ENCODE measurements at regions not wholly inside any gene's neighbourhood (a gene's known extent, or its start where the extent isn't known, plus 50 kb on each side); places are given as distances from the start of the nearest gene placed in this dataset.
"Not testable (repeated sequence)": the region's sequence is repeated elsewhere in the genome, so short reads cannot be mapped to it uniquely, and the experiment has no call there.

- Histone ChIP-seq H3K4me3 (no peak overlapping the region), H3K36me3 (no peaks in the 10 kb centered on the region), H3K9me3 (no peaks in the 10 kb centered on the region), H3K27ac (no peak overlapping the region), H3K27me3 (replicated peaks; ENCODE audit: insufficient read depth) (no peaks in the 10 kb centered on the region), H3K4me1 (replicated peaks) (no peaks in the 10 kb centered on the region)
- intact Hi-C loops (cut with DNase I), result no loop called here
- WGBS, result 86% methylated on average over 5 of the region's 5 CpGs
- TF ChIP-seq, protein P1, sequence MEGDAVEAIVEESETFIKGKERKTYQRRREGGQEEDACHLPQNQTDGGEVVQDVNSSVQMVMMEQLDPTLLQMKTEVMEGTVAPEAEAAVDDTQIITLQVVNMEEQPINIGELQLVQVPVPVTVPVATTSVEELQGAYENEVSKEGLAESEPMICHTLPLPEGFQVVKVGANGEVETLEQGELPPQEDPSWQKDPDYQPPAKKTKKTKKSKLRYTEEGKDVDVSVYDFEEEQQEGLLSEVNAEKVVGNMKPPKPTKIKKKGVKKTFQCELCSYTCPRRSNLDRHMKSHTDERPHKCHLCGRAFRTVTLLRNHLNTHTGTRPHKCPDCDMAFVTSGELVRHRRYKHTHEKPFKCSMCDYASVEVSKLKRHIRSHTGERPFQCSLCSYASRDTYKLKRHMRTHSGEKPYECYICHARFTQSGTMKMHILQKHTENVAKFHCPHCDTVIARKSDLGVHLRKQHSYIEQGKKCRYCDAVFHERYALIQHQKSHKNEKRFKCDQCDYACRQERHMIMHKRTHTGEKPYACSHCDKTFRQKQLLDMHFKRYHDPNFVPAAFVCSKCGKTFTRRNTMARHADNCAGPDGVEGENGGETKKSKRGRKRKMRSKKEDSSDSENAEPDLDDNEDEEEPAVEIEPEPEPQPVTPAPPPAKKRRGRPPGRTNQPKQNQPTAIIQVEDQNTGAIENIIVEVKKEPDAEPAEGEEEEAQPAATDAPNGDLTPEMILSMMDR (IDR thresholded peaks at IDR 0.05), result no peak
- no peak for TF ChIP-seq POLR2A (IDR thresholded peaks at IDR 0.05)
- no peak for TF ChIP-seq POLR2AphosphoS5 (IDR thresholded peaks at IDR 0.05)
- DNase-seq (ENCODE audit: low spot score), result no peak
Measured at GRCh38 chr2:185393091-185393490, 345.5 kb upstream of the FSIP2 start.

DNA sequence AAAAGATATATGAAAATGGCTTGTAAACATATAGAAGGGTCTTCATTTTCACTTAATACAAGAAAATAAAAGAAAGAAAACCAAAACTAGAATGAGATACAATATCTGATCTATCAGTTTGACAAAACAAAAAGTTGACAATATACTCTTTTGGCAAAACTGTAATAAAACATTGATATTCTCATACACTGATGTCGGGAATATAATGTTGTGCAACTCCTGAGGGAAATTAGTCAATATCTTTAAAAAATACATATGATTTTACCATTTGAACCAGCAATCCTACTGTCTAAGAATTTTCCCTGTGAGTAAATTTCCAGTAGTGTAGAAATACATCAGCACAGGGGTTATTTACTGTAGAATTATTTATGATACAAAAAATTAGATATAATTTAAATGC is 336.1 kb upstream of the FSIP2 start:
- no peaks in the 10 kb centered on the region for H3K36me3 ChIP-seq
- H3K27ac ChIP-seq, result no peak overlapping the region
- H3K27me3 ChIP-seq (replicated peaks; ENCODE audit: insufficient read depth), result no peaks in the 10 kb centered on the region
- no peak for DNase-seq (ENCODE audit: low spot score)
- intact Hi-C loops (cut with DNase I), result no loop called here
- H3K9me3 ChIP-seq, result no peaks in the 10 kb centered on the region
- TF ChIP-seq, protein P1 (IDR thresholded peaks at IDR 0.05), result no peak
- TF ChIP-seq POLR2AphosphoS5 (IDR thresholded peaks at IDR 0.05), result no peak
- TF ChIP-seq POLR2A (IDR thresholded peaks at IDR 0.05), result no peak
- 86% methylated on average over 1 of the region's 1 CpG for WGBS
- no peaks in the 10 kb centered on the region for H3K4me1 ChIP-seq (replicated peaks)
- H3K4me3 ChIP-seq, result no peak overlapping the region

- Histone ChIP-seq H3K27me3 (replicated peaks; ENCODE audit: insufficient read depth) (no peaks in the 10 kb centered on the region), H3K36me3 (no peaks in the 10 kb centered on the region), H3K9me3 (no peaks in the 10 kb centered on the region), H3K4me3 (no peak overlapping the region), H3K4me1 (replicated peaks) (no peaks in the 10 kb centered on the region), H3K27ac (no peak overlapping the region)
- DNase-seq (ENCODE audit: low spot score), result no peak
- TF ChIP-seq POLR2AphosphoS5 (IDR thresholded peaks at IDR 0.05) (no peak), POLR2A (IDR thresholded peaks at IDR 0.05) (no peak)
- TF ChIP-seq, protein P1 (IDR thresholded peaks at IDR 0.05), result peak in 1 of 4 experiments; percentile 24
- intact Hi-C loops (cut with DNase I), result no loop called here
- WGBS, result 8% methylated on average over 2 of the region's 2 CpGs
Measured at GRCh38 chr2:185404578-185404977, 334.0 kb upstream of the FSIP2 start.

DNA sequence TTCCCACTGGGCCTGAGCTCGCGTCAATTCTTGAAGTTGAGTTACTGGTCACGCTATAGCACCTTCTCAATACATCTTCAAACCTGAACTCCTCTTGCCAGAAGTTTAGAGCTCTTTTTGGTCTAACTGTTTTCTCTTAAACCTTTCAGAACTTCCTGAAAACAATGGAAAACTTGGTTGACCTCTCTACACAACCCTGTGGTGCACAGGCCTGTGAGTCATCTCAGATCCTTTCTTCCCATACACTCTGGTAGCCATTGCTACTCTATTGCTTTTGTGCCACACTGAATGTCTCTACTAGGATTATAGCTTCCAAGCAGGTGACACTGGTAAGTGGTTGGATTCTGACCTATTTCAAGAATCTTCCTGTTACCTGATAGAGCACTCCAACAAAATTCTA is 321.5 kb upstream of the FSIP2 start:
- intact Hi-C loops (cut with DNase I), result no loop called here
- Histone ChIP-seq H3K27me3 (replicated peaks; ENCODE audit: insufficient read depth) (no peaks in the 10 kb centered on the region), H3K36me3 (no peaks in the 10 kb centered on the region), H3K4me1 (replicated peaks) (no peaks in the 10 kb centered on the region), H3K4me3 (no peak overlapping the region), H3K9me3 (no peaks in the 10 kb centered on the region), H3K27ac (no peak overlapping the region)
- WGBS, result 97% methylated on average over 3 of the region's 3 CpGs
- TF ChIP-seq POLR2AphosphoS5 (IDR thresholded peaks at IDR 0.05), result no peak
- TF ChIP-seq, protein P1 (IDR thresholded peaks at IDR 0.05), result no peak
- no peak for TF ChIP-seq POLR2A (IDR thresholded peaks at IDR 0.05)
- DNase-seq (ENCODE audit: low spot score), result no peak

DNA sequence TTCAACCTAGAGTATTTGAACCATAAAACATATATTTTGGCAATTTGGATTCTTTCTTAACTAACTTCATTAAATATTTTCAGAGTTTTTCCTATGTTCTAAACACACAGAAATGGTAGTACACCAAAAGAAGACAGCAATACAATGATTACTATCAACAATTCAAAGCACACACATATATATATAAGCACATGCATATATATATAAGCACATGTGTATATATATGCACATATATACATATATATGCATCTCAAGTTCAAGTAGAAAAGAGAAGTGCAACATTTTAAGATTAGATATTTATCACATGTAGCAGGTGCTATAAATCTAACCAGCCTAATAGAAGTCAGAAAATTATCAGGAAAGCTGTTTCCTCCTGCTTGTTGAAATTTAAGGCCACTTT is 320.9 kb upstream of the FSIP2 start:
- Histone ChIP-seq H3K4me3 (no peak overlapping the region), H3K9me3 (no peaks in the 10 kb centered on the region), H3K27me3 (replicated peaks; ENCODE audit: insufficient read depth) (no peaks in the 10 kb centered on the region), H3K4me1 (replicated peaks) (no peaks in the 10 kb centered on the region), H3K36me3 (no peaks in the 10 kb centered on the region), H3K27ac (no peak overlapping the region)
- DNase-seq (ENCODE audit: low spot score), result no peak
- intact Hi-C loops (cut with DNase I), result no loop called here
- no peak for TF ChIP-seq POLR2A (IDR thresholded peaks at IDR 0.05)
- TF ChIP-seq POLR2AphosphoS5 (IDR thresholded peaks at IDR 0.05), result no peak

DNA sequence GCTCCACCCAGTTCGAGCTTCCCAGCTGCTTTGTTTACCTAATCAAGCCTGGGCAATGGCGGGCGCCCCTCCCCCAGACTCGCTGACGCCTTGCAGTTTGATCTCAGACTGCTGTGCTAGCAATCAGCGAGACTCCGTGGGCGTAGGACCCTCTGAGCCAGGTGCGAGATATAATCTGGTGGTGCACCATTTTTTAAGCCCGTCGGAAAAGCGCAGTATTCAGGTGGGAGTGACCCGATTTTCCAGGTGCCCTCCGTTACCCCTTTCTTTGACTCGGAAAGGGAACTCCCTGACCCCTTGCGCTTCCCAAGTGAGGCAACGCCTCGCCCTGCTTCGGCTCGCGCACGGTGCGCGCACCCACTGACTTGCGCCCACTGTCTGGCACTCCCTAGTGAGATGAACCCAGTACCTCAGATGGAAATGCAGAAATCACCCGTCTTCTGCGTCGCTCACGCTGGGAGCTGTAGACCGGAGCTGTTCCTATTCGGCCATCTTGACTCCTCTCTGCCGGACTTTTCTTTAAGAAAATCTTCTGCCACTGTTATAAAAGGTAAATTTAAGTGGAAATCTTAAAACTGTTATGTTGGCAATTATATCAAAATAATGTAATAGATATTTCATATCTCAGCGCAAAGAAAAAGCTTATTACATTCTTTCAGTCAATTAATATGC is 313.5 kb upstream of the FSIP2 start:
- H3K27me3 ChIP-seq (replicated peaks; ENCODE audit: insufficient read depth); H3K36me3 ChIP-seq; H3K4me1 ChIP-seq (replicated peaks); DNase-seq (ENCODE audit: low spot score); H3K27ac ChIP-seq; H3K9me3 ChIP-seq; intact Hi-C loops (cut with DNase I): not testable (repeated sequence)
- H3K4me3 ChIP-seq, result peak overlapping the region in 1 of 2 donors; percentile 19
- 62% methylated on average over 33 of the region's 33 CpGs for WGBS

Measured in prostate gland (tissue), 2 donors.